Spleen (tissue), 11 donors: ENCODE measurements at regions not wholly inside any gene's neighbourhood (a gene's known extent, or its start where the extent isn't known, plus 50 kb on each side); places are given as distances from the start of the nearest gene placed in this dataset.

Experiments
- DNase-seq: peaks from one replicate; pipeline ENCODE4 v3.0.0-alpha.2; 2020
- H3K27ac ChIP-seq, 8 donors: fragments of 200-600 bp; sonication (generic) in 7 of 8; 1 replicate in 4 of 8; 2 replicates in 4 of 8; pipeline versions ENCODE4 v1.5.0 to v1.8.0; 2016 to 2021; ENCODE audit warnings: inconsistent platforms in 4 of 8, mild to moderate bottlenecking in 4 of 8, moderate library complexity in 1 of 8
- H3K27me3 ChIP-seq, 7 donors: fragments of 200-600 bp; sonication (generic) in 6 of 7; replicated peaks in 1 of 7; 1 replicate in 4 of 7; 2 replicates in 3 of 7; pipeline versions ENCODE4 v1.5.0 to v1.8.0; 2016 to 2021; ENCODE audit warnings: inconsistent platforms in 3 of 7, mild to moderate bottlenecking in 1 of 7
- H3K36me3 ChIP-seq, 6 donors: fragments of 200-600 bp; sonication (generic) in 5 of 6; 1 replicate in 4 of 6; 2 replicates in 2 of 6; pipeline versions ENCODE4 v1.5.0 to v1.8.0; 2016 to 2021; ENCODE audit warnings: inconsistent platforms in 2 of 6
- H3K4me1 ChIP-seq, 6 donors: fragments of 200-600 bp; sonication (generic) in 5 of 6; 1 replicate in 3 of 6; 2 replicates in 3 of 6; pipeline versions ENCODE4 v1.5.0 to v1.8.0; 2016 to 2021; ENCODE audit warnings: inconsistent platforms in 3 of 6
- H3K4me3 ChIP-seq, 8 donors: fragments of 200-600 bp; sonication (generic) in 7 of 8; 1 replicate in 4 of 8; 2 replicates in 4 of 8; pipeline versions ENCODE4 v1.5.0 to v1.8.0; 2016 to 2021; ENCODE audit warnings: inconsistent platforms in 4 of 8, mild to moderate bottlenecking in 4 of 8, moderate library complexity in 2 of 8
- H3K9me3 ChIP-seq, 8 donors: fragments of 200-600 bp; sonication (generic) in 7 of 8; 1 replicate in 4 of 8; 2 replicates in 4 of 8; pipeline versions ENCODE4 v1.5.0 to v1.8.0; 2016 to 2021; ENCODE audit warnings: inconsistent platforms in 4 of 8
- CTCF ChIP-seq, 11 experiments: fragments of 200-600 bp in 7 of 11; fragments of 450-650 bp in 4 of 11; sonication (generic) in 4 of 11; IDR thresholded peaks in 8 of 11; conservative IDR thresholded peaks in 3 of 11; 1 replicate in 7 of 11; 2 replicates in 4 of 11; pipeline versions ENCODE4 v1.4.0 to v1.8.0; 2016 to 2021; ENCODE audit warnings: antibody characterized with exemption in 11 of 11, inconsistent platforms in 4 of 11, mild to moderate bottlenecking in 1 of 11
- POLR2A ChIP-seq, 3 donors: fragments of 450-650 bp; IDR thresholded peaks; one replicate each; pipeline ENCODE4 v1.5.1; 2017; ENCODE audit warnings: antibody characterized with exemption in 3 of 3, mild to moderate bottlenecking in 1 of 3
- POLR2AphosphoS5 ChIP-seq, 3 donors: sonication (generic); formaldehyde crosslinking; IDR thresholded peaks; one replicate each; pipeline ENCODE4 v1.5.1; 2017; ENCODE audit warnings: antibody characterized with exemption in 3 of 3
- WGBS, 5 donors: extraction: QIAGEN DNeasy Blood & Tissue Kit in 3 of 5; methylation state at CpG; one replicate each; pipeline versions ENCODE4 v1.1.5 to v1.1.7; 2013 to 2018; 5-methylcytosine and 5-hydroxymethylcytosine counted together
- intact Hi-C: fragments of 100-400 bp; cut with DNase I; formaldehyde crosslinking; loops from one replicate; pipeline ENCODE4 v1.15.0; 2023; ENCODE audit warnings: low total_unique reads
- donor health status: healthy with polysubstance abuse.
- donor health status: DM: no; HTN: no; CAD: no; lungs with moderate emphysema.
- donor health status: DM: no; HTN: no; CAD: no.
- donor health status: Bipolar disorder and iron deficiency.
- donor health status: healthy.
- donor health status: DM: no; HTN: no; CAD: no.
- donor health status: DM: yes; HTN: yes; CAD: no.

- no peak for DNase-seq
- TF ChIP-seq POLR2AphosphoS5 (IDR thresholded peaks at IDR 0.05): no peak
- TF ChIP-seq CTCF (IDR thresholded peaks at IDR 0.05 in 8 of 11, conservative IDR thresholded peaks at IDR 0.05 in 3 of 11): no peak
- no peak for TF ChIP-seq POLR2A (IDR thresholded peaks at IDR 0.05)
- Histone ChIP-seq H3K27ac (no peak overlapping the region), H3K4me3 (no peak overlapping the region), H3K9me3 (peaks cover 0 to 19% (median 11%) of the 10 kb centered on the region in 8 donors), H3K4me1 (no peaks in the 10 kb centered on the region), H3K27me3 (no peaks in the 10 kb centered on the region), H3K36me3 (no peaks in the 10 kb centered on the region)
- 80 to 87% (median 83%) methylated on average over 4 of the region's 4 CpGs for WGBS, 5 donors
- intact Hi-C loops: no loop called here
Observed at GRCh38 chr18:51862051-51862715, 477.8 kb upstream of the DCC start.

GRCh38 chr18:51864219-51864965 lies 475.6 kb upstream of the DCC start:
- DNase-seq: no peak
- WGBS, 5 donors: 89 to 91% (median 90%) methylated on average over 35 to 36 of the region's 36 CpGs
- H3K4me1 ChIP-seq: no peaks in the 10 kb centered on the region
- H3K9me3 ChIP-seq: peaks cover 0 to 33% (median 11%) of the 10 kb centered on the region in 8 donors
- no peak overlapping the region for H3K27ac ChIP-seq
- TF ChIP-seq CTCF (IDR thresholded peaks at IDR 0.05 in 8 of 11, conservative IDR thresholded peaks at IDR 0.05 in 3 of 11) (no peak), POLR2AphosphoS5 (IDR thresholded peaks at IDR 0.05) (no peak), POLR2A (IDR thresholded peaks at IDR 0.05) (no peak)
- no peaks in the 10 kb centered on the region for H3K36me3 ChIP-seq
- H3K4me3 ChIP-seq: no peak overlapping the region
- intact Hi-C loops: no loop called here
- H3K27me3 ChIP-seq: no peaks in the 10 kb centered on the region

- H3K9me3 ChIP-seq: peaks cover 0 to 33% (median 11%) of the 10 kb centered on the region in 8 donors
- no peaks in the 10 kb centered on the region for H3K4me1 ChIP-seq
- no peaks in the 10 kb centered on the region for H3K27me3 ChIP-seq
- DNase-seq: no peak
- H3K4me3 ChIP-seq: no peak overlapping the region
- intact Hi-C loops: no loop called here
- H3K36me3 ChIP-seq: no peaks in the 10 kb centered on the region
- TF ChIP-seq CTCF (IDR thresholded peaks at IDR 0.05 in 8 of 11, conservative IDR thresholded peaks at IDR 0.05 in 3 of 11) (no peak), POLR2AphosphoS5 (IDR thresholded peaks at IDR 0.05) (no peak), POLR2A (IDR thresholded peaks at IDR 0.05) (no peak)
- no peak overlapping the region for H3K27ac ChIP-seq
- WGBS, 5 donors: 87 to 97% (median 93%) methylated on average over 1 of the region's 1 CpG
Observed at GRCh38 chr18:51865538-51865937, 474.5 kb upstream of the DCC start.

GRCh38 chr18:51867767-51868166 lies 472.2 kb upstream of the DCC start:
- intact Hi-C loops: no loop called here
- H3K4me3 ChIP-seq: no peak overlapping the region

More at GRCh38 chr18:51867767-51868166, 472.2 kb upstream of the DCC start:
- H3K9me3 ChIP-seq: peaks cover 0 to 41% (median 11%) of the 10 kb centered on the region in 8 donors
- H3K36me3 ChIP-seq: no peaks in the 10 kb centered on the region
- no peak for TF ChIP-seq POLR2AphosphoS5 (IDR thresholded peaks at IDR 0.05)
- TF ChIP-seq POLR2A (IDR thresholded peaks at IDR 0.05): no peak
- TF ChIP-seq CTCF (IDR thresholded peaks at IDR 0.05 in 8 of 11, conservative IDR thresholded peaks at IDR 0.05 in 3 of 11): no peak
- DNase-seq: no peak
- no peaks in the 10 kb centered on the region for H3K27me3 ChIP-seq
- no peak overlapping the region for H3K27ac ChIP-seq
- H3K4me1 ChIP-seq: no peaks in the 10 kb centered on the region
